ENCODE measurements at regions not wholly inside any gene's neighbourhood (a gene's known extent, or its start where the extent isn't known, plus 50 kb on each side); places are given as distances from the start of the nearest gene placed in this dataset.

DNA sequence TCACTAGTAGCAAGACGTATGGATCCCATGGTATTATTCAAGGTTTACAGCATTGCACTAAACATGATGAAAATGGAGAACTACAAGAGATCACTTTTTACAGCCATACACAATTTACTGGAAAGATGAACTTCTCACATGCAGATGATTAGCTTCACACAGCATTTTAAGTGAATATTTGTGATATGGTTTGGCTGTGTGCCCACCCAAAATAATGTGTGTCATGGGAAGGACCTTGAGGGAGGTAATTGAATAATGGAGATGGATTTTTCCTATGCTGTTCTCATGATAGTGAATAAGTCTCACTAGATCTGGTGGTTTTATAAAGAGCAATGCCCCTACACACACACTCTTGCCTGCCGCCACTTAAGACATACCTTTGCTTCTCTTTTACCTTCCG is 662.0 kb upstream of the CCDC54 start:
- no peak for DNase-seq
- Histone ChIP-seq H3K27ac (no peak overlapping the region), H3K27me3 (no peaks in the 10 kb centered on the region), H3K4me3 (no peak overlapping the region), H3K4me1 (no peaks in the 10 kb centered on the region), H3K9me3 (peaks cover 0 to 3% (median 0%) of the 10 kb centered on the region in 3 donors), H3K36me3 (no peaks in the 10 kb centered on the region)
- TF ChIP-seq, protein P1, sequence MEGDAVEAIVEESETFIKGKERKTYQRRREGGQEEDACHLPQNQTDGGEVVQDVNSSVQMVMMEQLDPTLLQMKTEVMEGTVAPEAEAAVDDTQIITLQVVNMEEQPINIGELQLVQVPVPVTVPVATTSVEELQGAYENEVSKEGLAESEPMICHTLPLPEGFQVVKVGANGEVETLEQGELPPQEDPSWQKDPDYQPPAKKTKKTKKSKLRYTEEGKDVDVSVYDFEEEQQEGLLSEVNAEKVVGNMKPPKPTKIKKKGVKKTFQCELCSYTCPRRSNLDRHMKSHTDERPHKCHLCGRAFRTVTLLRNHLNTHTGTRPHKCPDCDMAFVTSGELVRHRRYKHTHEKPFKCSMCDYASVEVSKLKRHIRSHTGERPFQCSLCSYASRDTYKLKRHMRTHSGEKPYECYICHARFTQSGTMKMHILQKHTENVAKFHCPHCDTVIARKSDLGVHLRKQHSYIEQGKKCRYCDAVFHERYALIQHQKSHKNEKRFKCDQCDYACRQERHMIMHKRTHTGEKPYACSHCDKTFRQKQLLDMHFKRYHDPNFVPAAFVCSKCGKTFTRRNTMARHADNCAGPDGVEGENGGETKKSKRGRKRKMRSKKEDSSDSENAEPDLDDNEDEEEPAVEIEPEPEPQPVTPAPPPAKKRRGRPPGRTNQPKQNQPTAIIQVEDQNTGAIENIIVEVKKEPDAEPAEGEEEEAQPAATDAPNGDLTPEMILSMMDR (IDR thresholded peaks at IDR 0.05) = no peak
- intact Hi-C loops (cut with DNase I; ENCODE audit: low total_unique reads) = no loop called here

DNA sequence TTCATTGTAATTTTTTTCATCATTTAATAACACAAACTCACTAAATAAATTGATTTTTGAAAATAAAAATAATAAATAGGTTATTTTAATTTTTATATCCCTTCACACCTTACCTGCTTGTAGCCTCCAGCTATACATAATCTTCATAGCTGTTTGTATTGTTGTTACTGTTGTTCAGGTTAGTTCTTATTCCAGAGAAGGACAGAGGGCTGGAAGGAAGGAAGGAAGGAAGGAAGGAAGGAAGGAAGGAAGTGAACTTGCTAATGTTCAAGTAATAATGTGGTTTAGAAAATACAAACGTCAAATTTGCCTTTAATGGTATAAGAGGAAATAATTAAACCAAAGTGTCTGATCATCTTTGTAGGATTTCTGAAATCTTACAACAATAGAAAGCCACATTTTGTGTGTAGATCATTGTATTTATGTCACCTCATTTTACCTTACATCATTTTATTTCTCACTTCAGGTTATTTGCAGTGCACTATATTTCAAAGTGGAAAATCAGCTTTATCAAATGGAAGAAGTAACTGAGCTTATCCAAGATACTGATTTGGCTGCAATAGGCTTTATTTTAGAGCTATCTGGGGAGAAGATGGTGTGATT is 660.0 kb upstream of the CCDC54 start:
- Histone ChIP-seq H3K27ac (no peak overlapping the region), H3K27me3 (no peaks in the 10 kb centered on the region), H3K4me3 (no peak overlapping the region), H3K9me3 (peaks cover 0 to 3% (median 0%) of the 10 kb centered on the region in 3 donors), H3K4me1 (no peaks in the 10 kb centered on the region), H3K36me3 (no peaks in the 10 kb centered on the region)
- TF ChIP-seq, protein P1 (IDR thresholded peaks at IDR 0.05) = no peak
- intact Hi-C loops (cut with DNase I; ENCODE audit: low total_unique reads) = no loop called here
- DNase-seq = no peak

DNA sequence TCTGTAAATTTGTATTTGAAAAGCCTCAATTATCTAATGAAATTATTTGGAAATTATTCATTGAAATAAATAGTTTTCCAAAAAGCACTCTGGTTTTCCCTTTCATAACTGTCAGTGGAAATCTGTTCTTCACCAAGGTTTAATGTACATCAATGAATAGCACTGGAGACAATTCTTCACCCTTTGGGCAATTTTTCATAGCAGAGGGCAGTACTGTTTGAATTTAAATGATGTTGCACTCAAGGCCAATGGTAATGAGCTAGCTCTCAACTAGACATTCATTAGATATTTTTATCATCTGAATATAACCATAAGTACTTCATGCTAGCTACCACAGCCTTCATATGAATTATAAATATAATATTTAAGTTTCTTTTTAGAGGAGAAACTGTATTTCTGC is 658.2 kb upstream of the CCDC54 start:
- Histone ChIP-seq H3K4me1 (no peaks in the 10 kb centered on the region), H3K9me3 (peaks cover 0 to 3% (median 0%) of the 10 kb centered on the region in 3 donors), H3K36me3 (no peaks in the 10 kb centered on the region), H3K27me3 (no peaks in the 10 kb centered on the region), H3K27ac (no peak overlapping the region), H3K4me3 (no peak overlapping the region)
- intact Hi-C loops (cut with DNase I; ENCODE audit: low total_unique reads) = no loop called here
- DNase-seq = no peak
- TF ChIP-seq, protein P1 (IDR thresholded peaks at IDR 0.05) = no peak

DNA sequence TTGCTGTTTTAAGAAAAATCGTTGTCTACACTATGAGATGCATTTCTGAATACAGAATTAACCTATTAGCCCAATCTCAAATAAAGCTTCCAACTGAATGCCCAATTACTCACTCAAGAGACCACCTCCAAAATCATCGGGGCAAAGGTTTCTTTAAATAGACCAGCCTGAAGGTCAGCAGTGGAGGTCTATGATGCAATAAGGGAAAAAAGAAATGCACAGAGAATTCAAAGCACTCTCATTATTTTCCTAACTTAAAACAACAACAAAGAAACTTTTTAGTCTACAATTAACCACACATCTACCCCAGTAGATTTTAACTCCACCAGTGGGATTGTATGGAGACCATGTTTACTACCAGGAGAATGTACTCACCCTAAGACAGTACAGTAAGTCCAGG is 657.7 kb upstream of the CCDC54 start:
- intact Hi-C loops (cut with DNase I; ENCODE audit: low total_unique reads) = no loop called here
- Histone ChIP-seq H3K27me3 (no peaks in the 10 kb centered on the region), H3K9me3 (peaks cover 0 to 3% (median 0%) of the 10 kb centered on the region in 3 donors), H3K27ac (no peak overlapping the region), H3K4me1 (no peaks in the 10 kb centered on the region), H3K4me3 (no peak overlapping the region), H3K36me3 (no peaks in the 10 kb centered on the region)
- TF ChIP-seq, protein P1 (IDR thresholded peaks at IDR 0.05) = no peak
- no peak for DNase-seq

DNA sequence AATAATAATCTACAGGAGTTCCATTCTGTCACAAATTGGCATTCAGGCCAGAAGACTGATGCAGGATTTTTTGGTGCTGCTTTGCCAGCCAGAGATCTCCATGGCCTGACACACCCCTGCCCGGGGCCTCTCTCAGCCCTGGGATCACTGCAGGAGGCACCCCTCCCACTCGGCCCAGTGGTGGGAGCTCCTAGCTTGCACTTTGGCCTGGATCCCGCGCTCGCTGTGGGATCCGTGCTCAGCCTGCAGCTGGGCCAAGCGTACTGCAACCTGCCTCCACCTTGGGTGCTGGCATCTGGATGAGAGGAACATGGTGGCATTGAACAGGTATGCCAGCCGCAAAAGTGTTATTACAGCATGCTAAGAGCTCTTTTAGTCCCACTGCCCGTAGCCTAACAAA is 656.7 kb upstream of the CCDC54 start:
- no peak for DNase-seq
- Histone ChIP-seq H3K4me1 (no peaks in the 10 kb centered on the region), H3K9me3 (peaks cover 0 to 3% (median 0%) of the 10 kb centered on the region in 3 donors), H3K27me3 (no peaks in the 10 kb centered on the region), H3K4me3 (no peak overlapping the region), H3K36me3 (no peaks in the 10 kb centered on the region), H3K27ac (no peak overlapping the region)
- TF ChIP-seq, protein P1 (IDR thresholded peaks at IDR 0.05) = no peak
- intact Hi-C loops (cut with DNase I; ENCODE audit: low total_unique reads) = no loop called here

DNA sequence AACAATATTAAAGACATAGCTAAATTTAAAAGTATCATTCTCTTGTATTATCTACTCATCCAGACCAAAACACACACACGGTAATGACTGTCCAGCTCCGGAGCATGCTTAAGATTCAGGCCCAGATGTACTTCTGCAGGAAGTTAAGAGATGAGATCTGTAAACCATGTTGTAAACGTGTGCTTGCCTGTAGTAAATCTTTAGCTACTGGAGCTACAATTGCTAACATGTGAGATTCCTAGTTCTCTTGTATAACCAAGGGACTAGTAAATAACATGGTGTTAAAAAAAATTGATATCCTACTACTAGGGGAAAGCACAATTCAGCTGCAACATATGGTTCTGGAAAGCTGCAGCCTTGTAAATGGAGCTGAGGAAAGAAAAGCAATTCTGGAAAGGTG is 651.7 kb upstream of the CCDC54 start:
- TF ChIP-seq, protein P1 (IDR thresholded peaks at IDR 0.05) = no peak
- H3K4me3 ChIP-seq = no peak overlapping the region
- H3K4me1 ChIP-seq = peaks cover 0 to 9% (median 0%) of the 10 kb centered on the region in 4 donors
- no peaks in the 10 kb centered on the region for H3K27me3 ChIP-seq
- no peak for DNase-seq
- H3K9me3 ChIP-seq = no peaks in the 10 kb centered on the region
- H3K36me3 ChIP-seq = no peaks in the 10 kb centered on the region
- H3K27ac ChIP-seq = no peak overlapping the region
- intact Hi-C loops (cut with DNase I; ENCODE audit: low total_unique reads) = no loop called here

Data from tibial artery (tissue), 4 donors.